Stomach (tissue), 4 donors: ENCODE measurements at regions not wholly inside any gene's neighbourhood (a gene's known extent, or its start where the extent isn't known, plus 50 kb on each side); places are given as distances from the start of the nearest gene placed in this dataset.

ENCODE experiments used
- CTCF ChIP-seq, 7 experiments: fragments of 450-650 bp in 4 of 7; fragments of 200-600 bp in 3 of 7; sonication (generic) in 3 of 7; IDR thresholded peaks; one replicate each; pipeline ENCODE4 v1.5.1; 2016 to 2019; ENCODE audit warnings: antibody characterized with exemption in 7 of 7, control low read depth in 2 of 7, mild to moderate bottlenecking in 1 of 7
- EP300 ChIP-seq: sonication (generic); formaldehyde crosslinking; IDR thresholded peaks from one replicate; pipeline ENCODE4 v1.6.1; 2017; ENCODE audit warnings: antibody characterized with exemption
- POLR2A ChIP-seq, 4 donors: fragments of 450-650 bp; IDR thresholded peaks; one replicate each; pipeline ENCODE4 v1.6.1; 2016; ENCODE audit warnings: antibody characterized with exemption in 4 of 4, control low read depth in 2 of 4, mild to moderate bottlenecking in 1 of 4, moderate library complexity in 1 of 4
- POLR2AphosphoS5 ChIP-seq, 3 donors: sonication (generic); formaldehyde crosslinking; IDR thresholded peaks; one replicate each; pipeline ENCODE4 v1.6.1; 2016; ENCODE audit warnings: antibody characterized with exemption in 3 of 3

DNA sequence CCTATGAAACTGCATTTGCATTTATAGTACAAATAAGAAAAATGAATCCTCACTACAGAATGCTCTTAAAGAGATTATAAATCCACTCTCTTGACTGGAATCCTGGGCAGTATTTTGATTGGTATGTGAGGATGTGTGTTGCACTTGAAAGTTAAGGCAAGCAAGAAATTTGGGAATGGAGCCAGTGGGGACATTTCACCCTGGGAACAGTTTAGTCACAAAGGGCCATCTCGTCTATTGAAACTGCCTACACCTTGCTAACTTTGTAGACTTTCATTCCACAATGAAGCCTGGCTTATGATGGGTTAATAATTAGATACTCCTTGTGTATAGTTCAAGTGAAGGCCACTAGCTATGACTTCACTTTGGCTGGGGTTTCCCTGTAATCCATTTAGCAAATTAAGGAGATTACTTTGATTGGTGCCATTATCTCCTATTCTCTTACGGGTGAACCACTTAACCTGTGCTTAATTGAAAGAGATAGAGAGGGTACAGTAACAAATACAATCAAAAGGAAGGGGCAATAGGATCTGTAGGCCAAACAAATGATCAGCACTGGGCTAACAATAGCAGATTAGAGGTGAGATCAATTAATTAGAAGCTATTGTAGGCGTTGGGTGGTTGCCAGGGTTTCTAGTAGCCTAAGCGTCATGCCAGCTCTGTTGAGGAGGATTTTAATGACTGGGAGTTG is 146.9 kb upstream of the RARB start:
- TF ChIP-seq CTCF (IDR thresholded peaks at IDR 0.05) (no peak), POLR2A (IDR thresholded peaks at IDR 0.05) (no peak), EP300 (no peak), POLR2AphosphoS5 (IDR thresholded peaks at IDR 0.05) (no peak)
